ENCODE measurements at regions not wholly inside any gene's neighbourhood (a gene's known extent, or its start where the extent isn't known, plus 50 kb on each side); places are given as distances from the start of the nearest gene placed in this dataset.

GRCh38 chr5:6169660-6170059 is 208.7 kb downstream of the MED10 start:
- TF ChIP-seq POLR2A (IDR thresholded peaks at IDR 0.05) (no peak), CTCF (IDR thresholded peaks at IDR 0.05) (no peak)
